IPS DF 4.7 (cell line): ENCODE measurements at regions not wholly inside any gene's neighbourhood (a gene's known extent, or its start where the extent isn't known, plus 50 kb on each side); places are given as distances from the start of the nearest gene placed in this dataset.

Experiments
- DNase-seq: peaks from one replicate; pipeline ENCODE4 v3.0.0-alpha.2; 2013; ENCODE audit warnings: low spot score; ENCODE audit errors: extremely low read depth

GRCh38 chr15:58269455-58270414, 131.6 kb downstream of the AQP9 start:
- DNase-seq = no peak

GRCh38 chr15:58271410-58271809, 133.2 kb downstream of the AQP9 start:
- DNase-seq = no peak

GRCh38 chr15:58273104-58273503, 134.9 kb downstream of the AQP9 start:
- DNase-seq = no peak

GRCh38 chr15:58274885-58275284, 136.7 kb downstream of the AQP9 start:
- no peak for DNase-seq

- no peak for DNase-seq
Observed at GRCh38 chr15:58275785-58276184, 137.6 kb downstream of the AQP9 start.

- no peak for DNase-seq
Observed at GRCh38 chr15:58276924-58277323, 138.7 kb downstream of the AQP9 start.

GRCh38 chr15:58277333-58277732, 139.2 kb downstream of the AQP9 start:
- no peak for DNase-seq

- DNase-seq = no peak
Observed at GRCh38 chr15:58279106-58279505, 140.9 kb downstream of the AQP9 start.

GRCh38 chr15:58279654-58280053, 141.5 kb downstream of the AQP9 start:
- no peak for DNase-seq

GRCh38 chr15:58282060-58282708, 144.0 kb downstream of the AQP9 start:
- no peak for DNase-seq

- no peak for DNase-seq
Observed at GRCh38 chr15:58283302-58283701, 145.1 kb downstream of the AQP9 start.

GRCh38 chr15:58284293-58284692, 146.1 kb downstream of the AQP9 start:
- no peak for DNase-seq

GRCh38 chr15:58285212-58285920, 146.4 kb upstream of the LIPC start:
- no peak for DNase-seq

- no peak for DNase-seq
Observed at GRCh38 chr15:58285921-58286278, 145.9 kb upstream of the LIPC start.

GRCh38 chr15:58286523-58286922, 145.3 kb upstream of the LIPC start:
- no peak for DNase-seq

GRCh38 chr15:58287891-58288290, 143.9 kb upstream of the LIPC start:
- DNase-seq = no peak

- DNase-seq = no peak
Observed at GRCh38 chr15:58288592-58288991, 143.2 kb upstream of the LIPC start.

- no peak for DNase-seq
Observed at GRCh38 chr15:58291848-58292247, 139.9 kb upstream of the LIPC start.

GRCh38 chr15:58292751-58293175, 139.0 kb upstream of the LIPC start:
- DNase-seq = no peak

GRCh38 chr15:58293622-58294550, 137.9 kb upstream of the LIPC start:
- no peak for DNase-seq

GRCh38 chr15:58294681-58295254, 137.0 kb upstream of the LIPC start:
- no peak for DNase-seq
